Bronchial epithelial cell (primary cell): ENCODE measurements at regions not wholly inside any gene's neighbourhood (a gene's known extent, or its start where the extent isn't known, plus 50 kb on each side); places are given as distances from the start of the nearest gene placed in this dataset.
A peak's percentile ranks its signal among the peaks of the same experiment; 100 is the strongest.

ENCODE experiments used
- DNase-seq: peaks from one replicate; pipeline ENCODE4 v3.0.0-alpha.2; 2010; ENCODE audit warnings: low read depth
- FAIRE-seq: peaks from 2 replicates; lab custom pipeline; 2011; peaks lifted over from hg19 to GRCh38; lab: Jason Lieb, UNC
- H3K27me3 ChIP-seq: 2 replicates; pipeline ENCODE4 v1.5.1; 2011; ENCODE audit warnings: low read length; ENCODE audit not compliant: control insufficient read depth, insufficient read depth
- H3K36me3 ChIP-seq: 2 replicates; pipeline ENCODE4 v1.5.1; 2011; ENCODE audit warnings: low read length; ENCODE audit not compliant: control insufficient read depth, insufficient read depth
- H3K4me3 ChIP-seq: 2 replicates; pipeline ENCODE4 v1.5.1; 2011; ENCODE audit warnings: mild to moderate bottlenecking, low read depth, low read length, control low read depth
- TF ChIP-seq, protein P1 (sequence below): IDR thresholded peaks from 2 replicates; pipeline ENCODE4 v1.5.1; 2011; ENCODE audit warnings: mild to moderate bottlenecking, moderate library complexity, low read length, control low read depth, inconsistent platforms; ENCODE audit not compliant: insufficient read depth, severe bottlenecking

DNA sequence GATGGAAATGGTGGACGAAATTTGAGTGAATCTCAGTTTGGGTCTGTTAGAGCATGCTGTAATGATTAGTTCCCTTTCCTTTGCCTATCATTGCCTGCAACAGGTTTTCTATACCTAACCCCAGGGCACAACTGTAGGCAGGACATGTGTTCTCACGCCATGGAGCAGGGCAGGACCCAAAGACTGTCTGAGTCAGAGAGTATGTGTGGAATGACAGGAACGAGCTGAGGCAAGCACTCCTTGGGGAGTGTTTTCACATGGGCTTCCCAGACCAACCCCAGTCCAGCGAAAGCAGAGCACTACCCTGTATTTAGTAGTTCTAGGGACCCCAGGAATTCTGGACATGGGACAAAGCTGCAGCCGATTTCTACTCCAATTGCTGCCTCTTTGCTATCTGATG, 234.2 kb downstream of the HACE1 start:
- no peak overlapping the region for H3K4me3 ChIP-seq
- no peaks in the 10 kb centered on the region for H3K36me3 ChIP-seq
- TF ChIP-seq, protein P1, sequence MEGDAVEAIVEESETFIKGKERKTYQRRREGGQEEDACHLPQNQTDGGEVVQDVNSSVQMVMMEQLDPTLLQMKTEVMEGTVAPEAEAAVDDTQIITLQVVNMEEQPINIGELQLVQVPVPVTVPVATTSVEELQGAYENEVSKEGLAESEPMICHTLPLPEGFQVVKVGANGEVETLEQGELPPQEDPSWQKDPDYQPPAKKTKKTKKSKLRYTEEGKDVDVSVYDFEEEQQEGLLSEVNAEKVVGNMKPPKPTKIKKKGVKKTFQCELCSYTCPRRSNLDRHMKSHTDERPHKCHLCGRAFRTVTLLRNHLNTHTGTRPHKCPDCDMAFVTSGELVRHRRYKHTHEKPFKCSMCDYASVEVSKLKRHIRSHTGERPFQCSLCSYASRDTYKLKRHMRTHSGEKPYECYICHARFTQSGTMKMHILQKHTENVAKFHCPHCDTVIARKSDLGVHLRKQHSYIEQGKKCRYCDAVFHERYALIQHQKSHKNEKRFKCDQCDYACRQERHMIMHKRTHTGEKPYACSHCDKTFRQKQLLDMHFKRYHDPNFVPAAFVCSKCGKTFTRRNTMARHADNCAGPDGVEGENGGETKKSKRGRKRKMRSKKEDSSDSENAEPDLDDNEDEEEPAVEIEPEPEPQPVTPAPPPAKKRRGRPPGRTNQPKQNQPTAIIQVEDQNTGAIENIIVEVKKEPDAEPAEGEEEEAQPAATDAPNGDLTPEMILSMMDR, result no peak
- DNase-seq, result peak; percentile 98
- FAIRE-seq, result peak; percentile 93
- H3K27me3 ChIP-seq, result no peaks in the 10 kb centered on the region

DNA sequence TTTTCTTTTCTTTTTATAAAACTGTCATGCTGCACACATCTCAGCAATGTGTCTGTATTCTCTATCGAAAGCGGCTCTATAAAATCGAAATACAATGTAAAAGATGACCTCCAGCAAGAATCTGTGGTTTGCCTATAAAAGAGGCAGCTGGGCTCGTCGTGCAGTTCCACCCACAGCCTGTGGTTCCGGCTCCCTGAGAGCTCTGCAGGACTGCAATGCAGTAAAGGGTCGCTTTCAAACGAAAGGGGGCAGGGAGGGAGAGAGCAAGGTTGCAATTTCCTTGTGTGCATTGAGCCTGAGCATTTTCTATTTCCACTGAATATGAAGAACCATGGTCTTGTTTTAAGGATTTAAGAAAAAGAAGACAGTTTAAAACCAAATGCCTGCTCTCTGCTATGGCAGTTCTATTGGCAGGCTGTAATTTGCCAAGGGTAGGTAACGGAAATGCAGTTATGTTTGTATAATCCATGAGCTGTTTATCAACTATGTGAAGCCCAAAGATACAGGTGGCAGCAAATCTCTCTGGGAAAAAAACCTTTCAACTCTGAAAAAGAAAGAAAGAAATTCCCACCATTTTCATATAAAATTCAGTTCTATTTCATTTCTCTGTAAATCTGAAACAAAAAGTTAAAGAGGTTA, 236.5 kb downstream of the HACE1 start:
- no peaks in the 10 kb centered on the region for H3K27me3 ChIP-seq
- TF ChIP-seq, protein P1, result peak; percentile 17
- FAIRE-seq (no peak), DNase-seq (peak; percentile 65)
- no peaks in the 10 kb centered on the region for H3K36me3 ChIP-seq
- no peak overlapping the region for H3K4me3 ChIP-seq

DNA sequence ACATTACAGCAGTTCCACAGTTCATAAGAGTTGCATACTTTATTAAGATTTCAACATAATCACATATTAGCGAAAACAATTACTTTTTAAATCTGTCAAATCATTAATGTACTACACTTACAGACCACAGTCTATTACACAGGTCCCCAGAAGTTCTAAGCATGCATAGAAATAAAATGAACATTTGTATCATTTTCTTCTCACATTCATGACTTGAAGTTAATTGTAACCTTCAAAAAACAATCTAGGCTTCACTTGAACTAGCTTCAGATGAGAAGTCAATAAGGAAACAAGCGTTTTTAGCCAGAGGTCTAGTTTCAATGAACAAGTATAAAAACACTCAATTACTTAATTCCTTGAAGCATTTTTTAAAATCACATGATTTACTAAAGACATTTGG, 238.3 kb downstream of the HACE1 start:
- DNase-seq, result no peak
- Histone ChIP-seq H3K4me3 (no peak overlapping the region), H3K27me3 (no peaks in the 10 kb centered on the region), H3K36me3 (no peaks in the 10 kb centered on the region)
- no peak for FAIRE-seq
- TF ChIP-seq, protein P1, result no peak

DNA sequence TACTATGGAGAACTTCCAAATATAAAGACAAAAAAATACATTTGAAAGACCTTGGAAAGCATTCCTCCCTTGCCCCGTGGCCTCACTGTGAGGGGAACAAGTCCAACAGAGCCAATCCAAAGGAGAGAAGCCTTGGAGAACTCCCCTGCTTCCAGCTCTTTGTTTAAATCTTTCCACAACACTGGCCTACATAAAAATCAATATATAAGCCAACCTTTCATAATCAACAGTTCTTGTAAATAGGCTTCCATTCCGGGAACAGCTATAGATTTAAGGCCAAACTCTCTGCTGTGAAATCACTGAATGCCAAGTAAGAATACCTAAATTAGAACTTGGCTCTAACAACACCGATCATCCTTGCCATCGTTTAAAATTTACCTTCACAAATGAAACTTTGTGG, 242.1 kb downstream of the HACE1 start:
- FAIRE-seq, result no peak
- TF ChIP-seq, protein P1, result no peak
- H3K36me3 ChIP-seq, result no peaks in the 10 kb centered on the region
- H3K27me3 ChIP-seq, result no peaks in the 10 kb centered on the region
- DNase-seq, result no peak
- no peak overlapping the region for H3K4me3 ChIP-seq

DNA sequence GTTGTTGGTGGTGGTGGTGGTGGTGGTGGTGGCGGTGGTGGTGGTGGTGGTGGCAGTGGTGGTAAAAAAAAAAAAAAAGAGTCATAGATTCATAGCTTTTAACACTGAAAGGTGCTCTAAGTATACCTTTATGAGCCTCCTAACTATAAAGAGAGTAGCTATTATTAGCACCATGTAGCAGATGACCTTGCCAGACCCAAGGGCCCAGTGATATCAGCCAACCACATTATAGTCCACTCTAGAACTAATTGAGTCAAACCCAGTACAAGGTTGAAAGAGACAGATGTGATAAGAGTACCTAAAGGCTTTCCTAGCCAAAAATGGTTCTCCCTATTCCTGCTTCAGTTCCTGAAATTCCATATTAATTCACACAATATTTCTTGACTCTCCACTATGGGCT, 245.3 kb downstream of the HACE1 start:
- H3K36me3 ChIP-seq, result no peaks in the 10 kb centered on the region
- H3K4me3 ChIP-seq, result no peak overlapping the region
- FAIRE-seq (no peak), DNase-seq (no peak)
- no peaks in the 10 kb centered on the region for H3K27me3 ChIP-seq
- TF ChIP-seq, protein P1, result no peak

DNA sequence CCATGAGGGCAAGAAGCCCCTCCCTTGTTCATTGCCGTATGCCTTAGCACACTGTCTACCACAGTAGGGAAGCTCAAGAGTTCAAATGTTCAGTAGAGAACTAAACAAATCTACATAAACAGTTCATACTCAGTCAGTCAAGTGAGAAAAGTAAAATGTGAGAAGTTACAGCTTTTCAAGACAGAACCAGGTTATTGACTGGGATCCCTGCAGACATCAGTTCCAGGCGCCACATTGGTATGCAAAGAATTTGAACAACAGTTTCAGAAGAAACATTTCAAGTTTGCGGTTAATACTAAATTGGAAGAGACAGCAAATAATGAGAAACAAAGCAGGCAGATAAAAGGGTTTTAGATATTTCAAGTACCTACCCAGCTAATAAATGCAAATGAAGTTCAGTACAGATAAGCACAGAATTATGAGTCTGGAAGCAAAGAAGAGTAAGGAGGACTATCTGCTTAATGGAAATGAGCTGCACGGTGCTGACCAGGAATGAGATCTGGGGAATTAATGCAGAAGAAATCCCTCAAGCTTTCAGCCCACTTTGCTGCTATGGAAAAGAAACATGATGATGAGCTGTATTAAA, 246.2 kb downstream of the HACE1 start:
- Histone ChIP-seq H3K27me3 (no peaks in the 10 kb centered on the region), H3K36me3 (no peaks in the 10 kb centered on the region), H3K4me3 (no peak overlapping the region)
- no peak for DNase-seq
- TF ChIP-seq, protein P1, result no peak
- FAIRE-seq, result no peak
